Hematopoietic multipotent progenitor cell treated with erythropoietin and hydrocortisone succinate and interleukin-3 and kit ligand, for 8 days (in vitro differentiated cells): ENCODE measurements at regions not wholly inside any gene's neighbourhood (a gene's known extent, or its start where the extent isn't known, plus 50 kb on each side); places are given as distances from the start of the nearest gene placed in this dataset.
"Not testable (repeated sequence)": the region's sequence is repeated elsewhere in the genome, so short reads cannot be mapped to it uniquely, and the experiment has no call there.

ENCODE experiments used
- DNase-seq: peaks from one replicate; pipeline ENCODE4 v3.0.0-alpha.2; 2015

GRCh38 chr4:12421364-12421763 is 992.7 kb upstream of the HS3ST1 start:
- DNase-seq = no peak

DNA sequence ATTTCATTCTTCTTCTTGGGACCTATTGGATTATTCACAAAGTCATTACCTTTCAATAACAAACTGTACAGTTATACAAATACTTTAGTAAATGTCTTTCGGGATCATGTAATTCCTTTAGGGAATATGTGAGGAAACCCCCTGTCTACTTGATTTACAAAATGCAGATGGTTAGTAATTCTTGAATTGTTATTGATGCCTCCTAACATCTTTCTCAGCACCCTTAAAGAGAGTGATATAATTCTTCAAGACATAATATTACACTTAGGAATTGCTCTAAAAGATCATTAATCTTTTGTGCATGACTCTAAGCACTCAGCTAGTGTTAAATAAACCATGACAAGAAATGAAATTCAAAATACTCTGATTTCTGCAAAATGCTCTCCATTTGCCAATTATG is 988.1 kb upstream of the HS3ST1 start:
- DNase-seq = no peak

DNA sequence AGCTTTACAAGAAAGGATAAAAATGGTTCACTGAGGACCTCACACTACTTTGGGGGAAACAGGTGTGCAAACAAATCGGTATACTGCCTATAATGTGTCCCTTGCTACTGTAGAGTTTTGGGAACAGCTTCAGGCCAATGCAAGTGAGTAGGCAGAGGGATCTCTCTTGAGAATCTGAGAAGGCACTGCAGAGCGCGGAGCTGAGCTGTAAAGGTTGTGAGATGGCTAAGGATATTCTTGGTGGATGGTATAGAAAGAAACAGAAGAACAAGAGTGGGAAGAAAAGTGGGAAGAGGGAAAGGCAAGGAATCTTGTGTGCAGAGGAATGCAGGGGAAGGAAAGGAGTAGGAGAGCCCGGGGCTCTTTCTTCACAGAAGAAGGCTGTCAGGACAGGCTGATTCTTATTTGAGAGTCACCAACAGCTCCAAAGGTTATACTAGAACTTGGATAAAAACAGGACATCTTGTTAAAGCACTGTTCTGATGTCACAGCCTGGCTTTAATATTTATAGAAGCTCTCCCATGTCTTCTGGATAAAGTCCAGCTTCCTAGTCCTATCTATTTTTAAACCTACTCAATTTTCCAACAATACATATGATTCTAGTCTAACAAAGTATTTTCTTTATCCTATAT is 985.6 kb upstream of the HS3ST1 start:
- no peak for DNase-seq

- no peak for DNase-seq
Observed at GRCh38 chr4:12411072-12411471, 982.4 kb upstream of the HS3ST1 start.

- no peak for DNase-seq
Observed at GRCh38 chr4:12409507-12410190, 981.0 kb upstream of the HS3ST1 start.

DNA sequence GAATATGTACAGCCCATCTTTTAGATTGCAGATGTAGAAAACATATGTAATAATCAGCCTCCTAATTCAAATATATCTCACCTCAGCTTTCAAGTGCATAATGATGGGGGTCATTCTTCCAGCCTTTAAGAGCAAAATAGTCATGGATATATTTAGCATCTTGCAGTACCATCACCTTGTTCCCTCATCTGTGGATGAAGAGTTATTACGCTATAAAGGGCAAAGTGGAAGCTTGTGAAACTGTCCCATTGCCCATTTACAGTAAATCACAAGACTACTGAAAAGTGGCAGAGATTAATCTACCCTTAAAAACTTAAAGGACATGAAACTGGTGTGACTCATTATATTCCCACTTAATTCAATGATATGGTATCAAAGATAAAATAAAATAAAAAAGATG is 979.7 kb upstream of the HS3ST1 start:
- no peak for DNase-seq

- no peak for DNase-seq
Observed at GRCh38 chr4:12403175-12403574, 974.5 kb upstream of the HS3ST1 start.

DNA sequence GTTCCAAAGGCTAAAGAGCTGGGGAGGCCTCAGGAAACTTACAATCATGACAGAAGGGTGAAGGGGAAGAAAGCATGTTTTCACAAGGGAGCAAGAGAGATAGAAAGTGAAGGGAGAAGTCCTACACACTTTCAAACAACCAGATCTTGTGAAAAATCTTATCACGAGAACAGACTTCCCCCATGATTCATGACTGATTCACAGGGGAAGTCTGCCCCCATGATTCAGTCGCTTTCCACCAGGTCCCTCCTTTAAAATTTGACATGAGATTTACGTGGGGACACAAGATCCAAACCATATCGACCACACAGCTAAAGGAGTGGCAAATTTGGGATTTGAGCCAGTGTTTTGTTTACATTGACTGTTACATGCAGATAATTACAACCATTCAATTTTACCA is 971.1 kb upstream of the HS3ST1 start:
- no peak for DNase-seq

DNA sequence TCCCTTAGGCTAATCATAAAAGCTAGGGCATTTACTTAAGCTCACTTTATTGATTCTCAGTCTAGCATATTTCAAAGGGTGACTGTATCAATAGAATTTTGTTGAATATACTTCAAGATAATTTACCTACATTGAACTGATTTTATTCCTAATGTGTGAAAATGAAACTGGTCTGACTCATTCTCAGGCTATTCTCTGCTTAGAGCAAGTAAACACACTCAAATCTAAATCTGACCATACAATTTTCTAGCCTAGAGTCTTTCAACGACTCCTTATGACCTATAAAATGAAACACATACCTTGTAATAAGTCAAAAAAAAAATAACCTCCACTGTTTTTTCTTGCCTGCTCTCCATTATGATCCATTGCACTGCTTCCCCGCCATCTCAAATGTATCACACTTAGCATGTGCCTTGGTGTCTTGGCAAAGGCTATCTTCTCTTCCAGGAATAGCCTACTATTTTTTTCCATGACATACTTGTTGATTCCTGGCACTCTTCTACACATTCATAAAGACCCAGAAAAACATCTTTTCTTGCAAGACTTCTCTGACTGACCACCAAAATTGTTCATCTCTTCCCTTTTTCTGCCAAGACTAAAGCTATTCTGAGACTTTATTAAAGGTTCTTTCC is 965.1 kb upstream of the HS3ST1 start:
- DNase-seq = no peak

- no peak for DNase-seq
Observed at GRCh38 chr4:12389604-12390003, 960.9 kb upstream of the HS3ST1 start.

GRCh38 chr4:12382567-12382966 is 953.9 kb upstream of the HS3ST1 start:
- DNase-seq = no peak

DNA sequence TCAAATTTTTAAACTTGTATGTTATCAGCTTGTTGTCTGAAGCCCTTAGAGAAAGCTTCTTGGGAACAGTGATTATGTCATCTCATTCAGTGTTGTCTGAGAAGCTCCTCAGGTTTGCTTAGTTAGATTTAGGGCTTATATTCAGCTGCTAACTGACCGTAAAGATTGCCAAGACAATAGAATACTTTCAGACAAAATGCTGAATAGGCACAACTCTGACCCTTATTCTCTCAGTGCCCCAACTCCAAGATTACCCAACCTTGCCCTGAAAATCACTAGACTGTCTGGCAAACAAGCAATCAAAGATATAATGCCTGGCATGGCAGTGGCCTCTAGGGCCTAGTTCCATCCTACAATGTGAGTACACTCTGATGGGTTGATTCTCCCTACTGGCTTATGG is 950.5 kb upstream of the HS3ST1 start:
- DNase-seq = no peak

DNA sequence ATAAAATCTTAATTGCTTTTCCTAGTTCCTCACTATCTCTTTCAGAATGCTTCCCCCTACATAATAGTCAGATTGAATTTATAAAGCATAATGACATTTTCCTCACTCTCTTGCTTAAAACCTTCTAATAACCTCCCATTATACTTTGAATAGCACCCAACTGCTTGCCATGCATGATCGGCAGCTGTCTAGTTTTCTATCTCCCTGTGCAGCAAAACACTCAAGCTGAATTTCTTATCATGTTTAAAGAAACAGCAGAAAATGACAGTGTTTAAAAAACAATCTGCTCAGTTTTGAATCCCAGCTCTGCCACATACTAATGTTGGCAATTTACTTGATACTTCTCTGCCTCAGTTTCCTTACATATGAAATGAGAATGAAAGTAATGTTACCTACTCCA is 947.1 kb upstream of the HS3ST1 start:
- no peak for DNase-seq

GRCh38 chr4:12365869-12366268 is 937.2 kb upstream of the HS3ST1 start:
- not testable (repeated sequence) for DNase-seq

- no peak for DNase-seq
Observed at GRCh38 chr4:12360391-12360790, 931.7 kb upstream of the HS3ST1 start.

DNA sequence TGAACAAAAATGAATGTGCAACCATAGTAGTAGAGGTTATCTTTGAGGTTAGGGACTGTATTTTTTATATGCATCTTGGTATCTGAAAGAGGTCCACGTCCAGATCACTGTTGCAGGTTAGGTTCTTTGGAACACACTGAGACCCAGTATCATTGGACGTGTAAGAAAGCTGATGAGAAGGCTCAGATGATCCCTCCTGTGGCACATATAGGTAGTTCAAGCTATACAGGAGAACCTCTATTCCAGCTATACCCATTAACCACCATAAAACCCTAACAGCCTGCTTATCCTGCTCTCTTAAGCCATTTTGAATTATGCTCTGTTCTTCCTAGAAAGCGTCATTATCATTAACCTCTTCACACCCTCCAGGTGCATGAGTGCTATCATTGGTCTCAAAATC is 930.7 kb upstream of the HS3ST1 start:
- no peak for DNase-seq

DNA sequence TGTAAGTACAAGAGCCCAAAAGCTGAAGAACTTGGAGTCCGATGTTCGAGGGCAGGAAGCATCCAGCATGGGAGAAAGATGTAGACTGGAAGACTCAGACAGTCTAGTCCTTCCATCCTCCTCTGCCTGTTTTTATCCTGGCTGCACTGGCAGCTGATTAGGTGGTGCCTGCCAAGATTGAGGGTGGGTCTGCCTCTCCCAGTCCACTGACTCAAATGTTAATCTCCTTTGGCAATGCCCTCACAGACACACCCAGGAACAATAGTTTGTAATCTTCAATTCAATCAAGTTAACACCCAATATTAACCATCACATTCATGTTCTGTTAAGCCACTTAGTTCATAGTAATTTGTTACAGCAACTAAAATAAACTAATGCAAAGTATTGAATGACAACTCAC is 904.4 kb upstream of the HS3ST1 start:
- DNase-seq = not testable (repeated sequence)

DNA sequence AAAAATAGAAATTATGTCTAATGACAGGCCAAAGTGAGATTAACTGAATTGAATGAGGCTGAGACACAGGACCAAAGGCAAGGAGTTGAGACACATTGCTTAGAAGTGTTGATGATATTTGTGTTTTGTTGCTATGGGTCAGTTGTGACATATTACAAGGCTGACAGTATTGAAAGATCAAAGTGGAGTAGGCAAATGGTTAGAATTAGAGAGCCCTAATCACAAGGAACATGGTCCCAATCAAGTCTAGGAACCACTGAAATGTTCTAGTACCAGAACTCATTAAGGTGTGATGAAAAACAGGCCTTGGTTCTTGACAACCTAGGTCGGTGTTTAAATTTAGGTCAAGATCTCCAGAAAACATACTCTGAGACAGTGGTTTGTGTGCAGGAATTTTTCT is 896.3 kb upstream of the HS3ST1 start:
- DNase-seq = no peak

DNA sequence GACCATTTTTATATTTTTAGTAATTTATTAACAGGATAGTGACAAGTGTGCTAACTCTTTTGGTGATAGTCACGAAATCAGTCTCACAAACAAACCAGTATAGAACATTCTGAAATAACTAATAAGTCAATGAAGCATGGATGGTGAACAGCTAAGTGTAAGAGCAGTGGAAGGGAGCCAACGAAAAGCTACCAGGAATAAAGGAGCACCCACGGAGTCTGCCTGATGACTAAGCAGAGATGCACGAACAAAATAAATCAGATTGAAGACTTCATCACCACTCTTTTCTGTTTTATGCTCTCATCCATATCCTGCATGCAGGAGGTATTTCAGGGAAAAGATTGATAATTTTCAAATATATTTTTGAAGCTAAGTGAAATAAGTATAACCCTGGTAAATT is 891.1 kb upstream of the HS3ST1 start:
- DNase-seq = no peak

DNA sequence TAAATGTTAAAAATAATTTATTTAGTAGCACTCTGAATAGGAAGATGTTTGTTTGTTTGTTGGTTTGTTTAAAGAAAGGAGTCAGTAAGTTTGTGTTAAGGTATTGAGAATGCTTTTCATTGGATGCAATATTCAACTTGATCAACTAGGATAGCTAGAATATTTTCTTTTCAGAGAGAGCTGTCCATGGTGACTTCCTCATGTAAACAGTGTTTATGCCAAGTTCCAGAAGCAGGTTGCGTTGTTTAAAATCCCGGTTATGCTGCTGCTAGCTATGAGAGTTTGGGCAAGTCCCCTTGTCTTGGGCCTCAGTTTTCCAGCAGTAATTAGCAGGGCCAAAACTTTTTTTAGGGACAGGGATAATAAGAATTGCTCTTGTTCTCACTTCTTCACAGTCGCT is 876.2 kb upstream of the HS3ST1 start:
- DNase-seq = no peak

DNA sequence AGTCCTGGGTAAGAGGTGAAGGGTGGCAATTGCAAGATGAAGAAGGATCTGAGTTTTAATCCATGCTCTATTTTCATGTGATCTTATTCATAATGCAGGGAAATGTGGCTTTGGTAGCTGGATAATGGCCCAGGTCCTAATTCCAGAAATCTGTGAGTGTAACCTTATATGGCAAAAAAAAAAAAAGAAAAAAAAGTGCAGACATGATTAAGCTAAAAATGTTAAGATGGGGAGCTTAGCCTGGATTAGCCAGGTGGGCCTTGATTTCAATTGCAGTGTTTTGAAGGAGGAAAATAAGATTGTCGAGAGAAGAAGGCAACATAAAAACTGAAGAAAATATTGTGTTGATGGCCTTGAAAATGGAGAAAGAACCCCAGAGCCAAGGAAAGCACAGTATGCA is 867.7 kb upstream of the HS3ST1 start:
- DNase-seq = no peak

GRCh38 chr4:12293906-12294525 is 865.3 kb upstream of the HS3ST1 start:
- no peak for DNase-seq

DNA sequence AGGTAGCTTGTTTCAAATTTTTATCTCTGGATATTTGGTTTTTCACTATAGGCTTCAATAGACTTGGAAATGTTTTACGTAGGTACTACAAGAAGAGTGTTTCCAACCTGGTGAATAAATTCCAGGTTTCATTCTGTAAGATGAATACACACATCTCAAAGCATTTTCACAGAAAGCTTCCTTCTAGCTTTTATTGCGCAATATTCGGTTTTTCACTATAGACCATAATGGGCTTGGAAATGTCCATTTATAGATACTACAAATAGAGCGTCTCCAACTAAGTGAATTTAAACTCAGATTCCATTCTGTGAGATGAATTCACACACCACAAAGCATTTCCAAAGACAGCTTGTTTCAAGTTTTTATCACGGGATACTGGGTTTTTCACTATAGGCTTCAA is 857.7 kb upstream of the HS3ST1 start:
- no peak for DNase-seq

GRCh38 chr4:12270546-12270945 is 841.9 kb upstream of the HS3ST1 start:
- no peak for DNase-seq
